ENCODE measurements at regions not wholly inside any gene's neighbourhood (a gene's known extent, or its start where the extent isn't known, plus 50 kb on each side); places are given as distances from the start of the nearest gene placed in this dataset.

DNA sequence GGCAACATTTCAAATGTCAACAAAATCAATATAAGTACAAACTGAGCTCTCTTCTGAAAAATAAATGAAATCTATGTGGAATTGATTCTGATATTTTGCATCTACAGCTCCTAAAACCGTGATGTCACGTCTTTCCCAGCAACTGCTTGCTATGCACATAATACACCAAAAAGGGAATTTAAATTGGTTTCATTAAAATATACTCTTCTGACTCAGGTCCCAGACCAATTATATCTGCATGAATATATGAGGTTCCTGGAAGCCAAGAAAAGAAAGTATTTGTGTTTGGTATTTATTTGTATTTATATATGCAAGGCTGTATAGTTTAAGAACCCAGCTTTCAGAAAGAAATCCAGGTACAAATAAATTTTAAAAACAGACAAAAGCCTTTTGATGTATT, 1282.5 kb downstream of the SUCLG1 start:
- no peaks in the 10 kb centered on the region for H3K27me3 ChIP-seq (replicated peaks)
- no peak overlapping the region for H3K4me3 ChIP-seq
- H3K27ac ChIP-seq, result no peak overlapping the region
- DNase-seq (ENCODE audit: low read depth in 1 of 2, low spot score in 2 of 2), result no peak
- H3K4me1 ChIP-seq (replicated peaks), result no peaks in the 10 kb centered on the region; the same call in 1 of the 2 replicates
- H3K36me3 ChIP-seq, result no peaks in the 10 kb centered on the region
- no peaks in the 10 kb centered on the region for H3K9me3 ChIP-seq (replicated peaks)

DNA sequence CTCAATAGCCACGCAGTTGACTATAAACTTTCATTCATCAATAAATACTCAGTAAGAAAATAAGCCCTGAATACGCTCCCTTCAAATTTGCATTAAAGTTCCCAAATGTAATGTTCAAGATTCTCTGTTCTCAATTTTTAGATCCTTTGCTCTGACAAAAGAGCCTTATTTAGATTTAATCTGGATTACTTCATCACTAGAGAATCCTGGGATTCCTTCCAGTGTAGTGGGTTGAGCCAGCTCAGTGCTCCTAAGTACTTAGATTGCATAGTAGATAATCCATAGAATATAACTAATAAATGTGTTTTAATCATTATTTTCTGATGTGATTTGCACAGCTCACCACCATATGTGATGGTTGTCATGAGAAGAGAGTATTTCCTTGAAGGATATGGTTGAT, 1286.2 kb downstream of the SUCLG1 start:
- Histone ChIP-seq H3K9me3 (replicated peaks) (no peaks in the 10 kb centered on the region), H3K36me3 (no peaks in the 10 kb centered on the region), H3K4me3 (no peak overlapping the region), H3K27ac (no peak overlapping the region), H3K4me1 (replicated peaks) (no peaks in the 10 kb centered on the region; the same call in 1 of the 2 replicates), H3K27me3 (replicated peaks) (no peaks in the 10 kb centered on the region)
- no peak for DNase-seq (ENCODE audit: low read depth in 1 of 2, low spot score in 2 of 2)

DNA sequence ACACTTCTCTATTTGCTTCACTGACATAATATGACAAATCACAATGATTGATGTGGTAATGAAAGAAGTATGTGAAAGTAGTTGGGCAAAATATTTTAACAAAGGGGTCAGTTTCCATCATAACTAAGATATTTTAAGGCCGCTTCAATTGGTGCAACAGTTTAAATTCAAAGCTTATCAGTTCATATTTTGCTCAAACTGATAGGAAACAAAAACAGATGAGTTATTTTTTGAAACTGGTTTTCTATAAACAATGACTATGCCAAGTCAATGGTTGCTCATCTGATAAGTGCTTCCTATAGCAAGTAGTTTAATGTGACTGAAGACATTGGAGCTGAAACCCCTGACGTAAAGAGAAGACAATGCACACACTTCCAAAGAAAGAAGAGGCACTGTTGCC, 1290.7 kb downstream of the SUCLG1 start:
- no peaks in the 10 kb centered on the region for H3K9me3 ChIP-seq (replicated peaks)
- no peak overlapping the region for H3K4me3 ChIP-seq
- H3K27me3 ChIP-seq (replicated peaks), result no peaks in the 10 kb centered on the region
- H3K27ac ChIP-seq, result no peak overlapping the region
- no peak for DNase-seq (ENCODE audit: low read depth in 1 of 2, low spot score in 2 of 2)
- no peaks in the 10 kb centered on the region for H3K36me3 ChIP-seq
- H3K4me1 ChIP-seq (replicated peaks), result no peaks in the 10 kb centered on the region

- no peak for DNase-seq (ENCODE audit: low read depth in 1 of 2, low spot score in 2 of 2)
- Histone ChIP-seq H3K27me3 (replicated peaks) (no peaks in the 10 kb centered on the region), H3K9me3 (replicated peaks) (no peaks in the 10 kb centered on the region), H3K4me3 (no peak overlapping the region), H3K36me3 (no peaks in the 10 kb centered on the region), H3K27ac (no peak overlapping the region), H3K4me1 (replicated peaks) (no peaks in the 10 kb centered on the region)
These were observed 1296.7 kb downstream of the SUCLG1 start for GRCh38 chr2:83162421-83162820.

DNA sequence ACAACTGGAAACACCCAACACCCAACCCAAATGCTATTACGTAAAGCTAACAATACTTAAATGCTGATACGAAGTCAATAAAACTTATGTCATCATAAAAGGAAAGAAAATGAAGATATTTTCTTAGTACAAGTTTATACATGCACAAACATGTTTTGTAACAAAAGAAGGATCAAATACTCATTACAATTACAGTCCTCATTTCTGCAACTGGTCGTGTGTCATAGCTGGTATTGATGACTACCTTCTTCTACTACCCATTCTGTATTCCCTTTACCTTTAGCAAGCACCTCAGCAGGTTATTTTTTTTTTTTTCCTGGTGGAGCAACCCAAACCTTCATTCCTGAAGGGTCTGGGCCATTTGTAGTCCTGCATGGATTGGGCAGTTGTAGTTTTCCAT, 1298.5 kb downstream of the SUCLG1 start:
- H3K9me3 ChIP-seq (replicated peaks), result no peaks in the 10 kb centered on the region
- H3K4me3 ChIP-seq, result no peak overlapping the region
- H3K27ac ChIP-seq, result no peak overlapping the region
- no peaks in the 10 kb centered on the region for H3K4me1 ChIP-seq (replicated peaks)
- H3K27me3 ChIP-seq (replicated peaks), result no peaks in the 10 kb centered on the region
- H3K36me3 ChIP-seq, result no peaks in the 10 kb centered on the region
- no peak for DNase-seq (ENCODE audit: low read depth in 1 of 2, low spot score in 2 of 2)

- DNase-seq (ENCODE audit: low read depth in 1 of 2, low spot score in 2 of 2), result no peak
- Histone ChIP-seq H3K27ac (no peak overlapping the region), H3K36me3 (no peaks in the 10 kb centered on the region), H3K4me3 (no peak overlapping the region), H3K27me3 (replicated peaks) (no peaks in the 10 kb centered on the region), H3K9me3 (replicated peaks) (no peaks in the 10 kb centered on the region), H3K4me1 (replicated peaks) (no peaks in the 10 kb centered on the region)
These were observed 1303.3 kb downstream of the SUCLG1 start for GRCh38 chr2:83155826-83156225.

DNA sequence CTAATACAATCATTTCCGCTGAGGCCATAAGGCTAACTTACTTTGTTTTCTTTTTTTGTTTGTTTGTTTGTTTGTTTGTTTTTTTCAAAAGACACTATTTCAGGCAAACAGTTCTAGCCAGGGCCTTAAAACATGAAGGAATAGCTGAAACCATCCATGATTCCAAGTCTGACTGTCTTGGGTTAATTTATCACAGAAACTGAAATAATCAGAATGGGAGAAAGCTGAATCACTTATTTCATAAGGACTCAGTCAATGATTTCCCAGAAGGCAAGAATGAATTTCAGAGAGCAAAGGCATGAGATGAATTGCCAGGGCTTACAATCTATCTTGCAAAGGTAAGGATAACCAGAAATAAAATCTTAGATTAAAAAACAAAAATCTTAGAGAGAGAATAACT, 1315.1 kb downstream of the SUCLG1 start:
- H3K27me3 ChIP-seq (replicated peaks), result no peaks in the 10 kb centered on the region
- no peaks in the 10 kb centered on the region for H3K4me1 ChIP-seq (replicated peaks)
- no peaks in the 10 kb centered on the region for H3K36me3 ChIP-seq
- H3K9me3 ChIP-seq (replicated peaks), result no peaks in the 10 kb centered on the region
- H3K4me3 ChIP-seq, result no peak overlapping the region
- H3K27ac ChIP-seq, result no peak overlapping the region
- no peak for DNase-seq (ENCODE audit: low read depth in 1 of 2, low spot score in 2 of 2)

DNA sequence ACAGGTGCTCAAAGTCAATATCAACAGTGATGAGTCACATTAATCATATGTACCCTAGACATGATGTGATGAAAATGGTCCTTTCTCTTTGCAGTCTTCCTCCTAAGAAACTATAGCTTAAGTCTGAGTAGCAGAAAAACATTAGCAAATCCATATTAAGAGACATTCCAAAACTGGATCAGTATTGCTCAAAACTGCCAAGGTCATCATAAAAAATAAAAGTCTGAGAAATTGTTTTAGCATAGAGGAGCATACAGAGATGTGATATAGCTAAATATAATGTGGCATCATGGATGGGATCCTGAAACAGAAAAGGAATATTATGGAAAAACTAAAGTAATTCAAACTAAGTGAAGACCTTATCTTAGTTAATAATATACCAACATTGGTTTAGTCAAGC, 1316.1 kb downstream of the SUCLG1 start:
- Histone ChIP-seq H3K9me3 (replicated peaks) (no peaks in the 10 kb centered on the region), H3K27me3 (replicated peaks) (no peaks in the 10 kb centered on the region), H3K27ac (no peak overlapping the region), H3K36me3 (no peaks in the 10 kb centered on the region), H3K4me3 (no peak overlapping the region), H3K4me1 (replicated peaks) (no peaks in the 10 kb centered on the region)
- DNase-seq (ENCODE audit: low read depth in 1 of 2, low spot score in 2 of 2), result no peak

- H3K9me3 ChIP-seq (replicated peaks), result no peaks in the 10 kb centered on the region
- DNase-seq (ENCODE audit: low read depth in 1 of 2, low spot score in 2 of 2), result no peak
- H3K27me3 ChIP-seq (replicated peaks), result no peaks in the 10 kb centered on the region
- H3K4me3 ChIP-seq, result no peak overlapping the region
- H3K27ac ChIP-seq, result no peak overlapping the region
- H3K36me3 ChIP-seq, result no peaks in the 10 kb centered on the region
- H3K4me1 ChIP-seq (replicated peaks), result no peaks in the 10 kb centered on the region
These were observed 1343.5 kb downstream of the SUCLG1 start for GRCh38 chr2:83115606-83116005.

DNA sequence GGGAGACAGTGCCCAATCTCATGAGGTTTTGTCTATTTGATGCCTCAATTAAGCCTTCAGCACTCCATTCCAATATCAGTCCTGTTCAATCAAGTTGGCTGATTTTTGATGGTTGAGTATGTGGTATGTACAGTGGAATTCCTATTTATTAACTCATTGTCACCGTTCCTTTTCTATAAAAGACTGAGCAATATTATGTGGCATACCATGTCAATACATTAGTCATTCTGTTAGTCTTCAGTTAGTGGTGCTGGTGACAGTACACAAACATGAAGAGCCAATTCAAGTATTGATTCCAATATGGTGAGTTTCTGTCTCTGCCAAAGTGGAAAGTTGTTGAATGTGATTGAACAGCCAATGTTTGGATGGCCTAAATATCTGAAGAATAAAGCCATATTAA, 1343.9 kb downstream of the SUCLG1 start:
- Histone ChIP-seq H3K4me3 (no peak overlapping the region), H3K4me1 (replicated peaks) (no peaks in the 10 kb centered on the region), H3K9me3 (replicated peaks) (no peaks in the 10 kb centered on the region), H3K27ac (no peak overlapping the region), H3K36me3 (no peaks in the 10 kb centered on the region), H3K27me3 (replicated peaks) (no peaks in the 10 kb centered on the region)
- no peak for DNase-seq (ENCODE audit: low read depth in 1 of 2, low spot score in 2 of 2)

GRCh38 chr2:83113953-83114352, 1345.1 kb downstream of the SUCLG1 start:
- Histone ChIP-seq H3K27ac (no peak overlapping the region), H3K4me1 (replicated peaks) (no peaks in the 10 kb centered on the region), H3K9me3 (replicated peaks) (no peaks in the 10 kb centered on the region)

GRCh38 chr2:83112858-83113257, 1346.2 kb downstream of the SUCLG1 start:
- H3K4me3 ChIP-seq, result no peak overlapping the region
- H3K27me3 ChIP-seq (replicated peaks), result no peaks in the 10 kb centered on the region
- no peaks in the 10 kb centered on the region for H3K9me3 ChIP-seq (replicated peaks)
- no peaks in the 10 kb centered on the region for H3K36me3 ChIP-seq
- no peaks in the 10 kb centered on the region for H3K4me1 ChIP-seq (replicated peaks)
- no peak for DNase-seq (ENCODE audit: low read depth in 1 of 2, low spot score in 2 of 2)
- H3K27ac ChIP-seq, result no peak overlapping the region

More at GRCh38 chr2:83113953-83114352, 1345.1 kb downstream of the SUCLG1 start:
- no peak for DNase-seq (ENCODE audit: low read depth in 1 of 2, low spot score in 2 of 2)
- Histone ChIP-seq H3K4me3 (no peak overlapping the region), H3K36me3 (no peaks in the 10 kb centered on the region), H3K27me3 (replicated peaks) (no peaks in the 10 kb centered on the region)

GRCh38 chr2:83109284-83109683, 1349.8 kb downstream of the SUCLG1 start:
- Histone ChIP-seq H3K27ac (no peak overlapping the region), H3K4me3 (no peak overlapping the region), H3K9me3 (replicated peaks) (no peaks in the 10 kb centered on the region), H3K4me1 (replicated peaks) (peaks cover 8% of the 10 kb centered on the region), H3K27me3 (replicated peaks) (no peaks in the 10 kb centered on the region), H3K36me3 (no peaks in the 10 kb centered on the region)
- DNase-seq (ENCODE audit: low read depth in 1 of 2, low spot score in 2 of 2), result no peak

- Histone ChIP-seq H3K27ac (no peak overlapping the region), H3K27me3 (replicated peaks) (no peaks in the 10 kb centered on the region), H3K36me3 (no peaks in the 10 kb centered on the region), H3K4me1 (replicated peaks) (peaks cover 23% of the 10 kb centered on the region), H3K9me3 (replicated peaks) (no peaks in the 10 kb centered on the region), H3K4me3 (no peak overlapping the region)
- no peak for DNase-seq (ENCODE audit: low read depth in 1 of 2, low spot score in 2 of 2)
These were observed 1352.2 kb downstream of the SUCLG1 start for GRCh38 chr2:83106853-83107252.

DNA sequence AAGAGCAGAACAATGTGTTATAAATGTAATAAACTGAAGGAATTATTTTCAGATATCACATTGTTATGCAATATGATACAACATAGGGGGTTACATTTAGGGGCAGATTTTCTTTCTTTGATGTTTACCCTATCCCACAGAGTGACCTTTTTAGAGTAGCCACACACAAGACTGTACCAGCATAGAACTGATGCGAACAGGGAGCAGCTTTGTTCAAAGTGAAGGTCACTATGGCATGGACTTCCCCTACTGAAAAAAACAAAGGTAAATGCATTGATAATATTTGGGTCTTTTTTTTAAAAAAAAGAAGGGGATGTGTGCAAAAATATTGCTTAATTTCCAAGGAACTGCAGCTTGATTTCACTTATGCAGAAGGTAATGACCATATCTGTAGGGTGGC, 1354.9 kb downstream of the SUCLG1 start:
- Histone ChIP-seq H3K4me3 (no peak overlapping the region), H3K36me3 (no peaks in the 10 kb centered on the region), H3K9me3 (replicated peaks) (no peaks in the 10 kb centered on the region), H3K27me3 (replicated peaks) (no peaks in the 10 kb centered on the region), H3K27ac (peak overlapping the region; percentile 83), H3K4me1 (replicated peaks) (peaks cover 23% of the 10 kb centered on the region)
- DNase-seq (ENCODE audit: low read depth in 1 of 2, low spot score in 2 of 2), result no peak
